Neural cell (in vitro differentiated cells): ENCODE measurements at regions not wholly inside any gene's neighbourhood (a gene's known extent, or its start where the extent isn't known, plus 50 kb on each side); places are given as distances from the start of the nearest gene placed in this dataset.
"Not testable (repeated sequence)": the region's sequence is repeated elsewhere in the genome, so short reads cannot be mapped to it uniquely, and the experiment has no call there.

Source experiments
- H2AFZ ChIP-seq: fragments of 200-600, 300-800 bp; sonication (generic), shearing (Covaris generic); 2 replicates; pipeline ENCODE4 v1.6.0; 2014; ENCODE audit warnings: low read depth, mild to moderate bottlenecking, antibody characterized with exemption, low read length, moderate library complexity
- H3F3A ChIP-seq: fragments of 200-600 bp; shearing (Covaris generic); 2 replicates; pipeline ENCODE4 v1.6.1; 2016; ENCODE audit warnings: mild to moderate bottlenecking, moderate library complexity, mixed read lengths, antibody characterized with exemption, low read length; ENCODE audit not compliant: insufficient read depth, poor library complexity, severe bottlenecking
- H3K27ac ChIP-seq: fragments of 200-600, 300-800 bp; sonication (generic), shearing (Covaris generic); 2 replicates; pipeline ENCODE4 v1.5.1; 2014; ENCODE audit warnings: mild to moderate bottlenecking, low read length, moderate library complexity
- H3K27me3 ChIP-seq: fragments of 300-800, 200-600 bp; sonication (generic), shearing (Covaris generic); 2 replicates; pipeline ENCODE4 v1.6.0; 2014; ENCODE audit warnings: mild to moderate bottlenecking, low read depth, low read length, moderate library complexity; ENCODE audit not compliant: insufficient read depth
- H3K36me3 ChIP-seq: fragments of 300-800, 200-600 bp; sonication (generic), shearing (Covaris generic); 2 replicates; pipeline ENCODE4 v1.5.1; 2014; ENCODE audit warnings: mild to moderate bottlenecking, antibody characterized with exemption, low read length, moderate library complexity; ENCODE audit not compliant: insufficient read depth
- H3K4me2 ChIP-seq: fragments of 300-800, 200-600 bp; sonication (generic), shearing (Covaris generic); 2 replicates; pipeline ENCODE4 v1.6.0; 2014; ENCODE audit warnings: mild to moderate bottlenecking, low read length
- H3K4me3 ChIP-seq: fragments of 300-800, 200-600 bp; sonication (generic), shearing (Covaris generic); 2 replicates; pipeline ENCODE4 v1.5.1; 2014; ENCODE audit warnings: mild to moderate bottlenecking, low read length, moderate library complexity
- H3K79me2 ChIP-seq: fragments of 200-600 bp; shearing (Covaris generic); replicated peaks from 2 replicates; pipeline ENCODE4 v1.6.0; 2014; ENCODE audit warnings: mild to moderate bottlenecking, low read length, moderate library complexity; ENCODE audit not compliant: insufficient read depth
- H3K9ac ChIP-seq: fragments of 300-800, 200-600 bp; sonication (generic), shearing (Covaris generic); 2 replicates; pipeline ENCODE4 v1.6.1; 2016; ENCODE audit warnings: mild to moderate bottlenecking, low read length, mixed read lengths
- H3K9me2 ChIP-seq: fragments of 200-600 bp; shearing (Covaris generic); 2 replicates; pipeline ENCODE4 v1.6.1; 2016; ENCODE audit warnings: mild to moderate bottlenecking, low read length, mixed read lengths; ENCODE audit not compliant: insufficient read depth
- H3K9me3 ChIP-seq: fragments of 200-600, 300-800 bp; sonication (generic), shearing (Covaris generic); 2 replicates; pipeline ENCODE4 v1.6.1; 2016; ENCODE audit warnings: mild to moderate bottlenecking, mixed run types, low read length, moderate library complexity, mixed read lengths
- H4K20me1 ChIP-seq: fragments of 200-600 bp; shearing (Covaris generic); 2 replicates; pipeline ENCODE4 v1.6.1; 2016; ENCODE audit warnings: mild to moderate bottlenecking, mixed run types; ENCODE audit not compliant: insufficient read depth
- EP300 ChIP-seq: fragments of 450-650 bp; conservative IDR thresholded peaks from 2 replicates; pipeline ENCODE4 v1.6.1; 2014; ENCODE audit warnings: antibody characterized with exemption, mild to moderate bottlenecking, moderate library complexity; ENCODE audit not compliant: poor library complexity, severe bottlenecking
- EZH2 ChIP-seq: fragments of 200-600, 300-800 bp; shearing (Covaris generic), sonication (generic); IDR thresholded peaks from 2 replicates; pipeline ENCODE4 v1.6.1; 2014; ENCODE audit warnings: antibody characterized with exemption, low read length, borderline replicate concordance, mild to moderate bottlenecking; ENCODE audit not compliant: insufficient read depth, poor library complexity, severe bottlenecking
- MXI1 ChIP-seq: fragments of 450-650 bp; conservative IDR thresholded peaks from 2 replicates; pipeline ENCODE4 v1.6.1; 2014; ENCODE audit warnings: antibody characterized with exemption, mild to moderate bottlenecking; ENCODE audit not compliant: poor library complexity, severe bottlenecking
- POLR2AphosphoS5 ChIP-seq: IDR thresholded peaks from 2 replicates; pipeline ENCODE4 v1.6.1; 2012
- RAD21 ChIP-seq: fragments of 450-650 bp; conservative IDR thresholded peaks from 2 replicates; pipeline ENCODE4 v1.6.1; 2014; ENCODE audit warnings: antibody characterized with exemption, mild to moderate bottlenecking, moderate library complexity
- SMC3 ChIP-seq: fragments of 450-650 bp; conservative IDR thresholded peaks from 2 replicates; pipeline ENCODE4 v1.6.1; 2014; ENCODE audit warnings: antibody characterized with exemption, mild to moderate bottlenecking, moderate library complexity; ENCODE audit not compliant: poor library complexity
- TAF1 ChIP-seq: IDR thresholded peaks from 2 replicates; pipeline ENCODE4 v1.6.1; 2012; ENCODE audit warnings: low read depth
- TF ChIP-seq, protein P1 (sequence below): IDR thresholded peaks from 2 replicates; pipeline ENCODE4 v1.6.1; 2012; ENCODE audit warnings: borderline replicate concordance
- TF ChIP-seq, protein P2 (sequence below): fragments of 450-650 bp; IDR thresholded peaks from 2 replicates; pipeline ENCODE4 v1.5.1; 2014; ENCODE audit warnings: antibody characterized with exemption, mild to moderate bottlenecking, moderate library complexity; ENCODE audit not compliant: poor library complexity, severe bottlenecking

DNA sequence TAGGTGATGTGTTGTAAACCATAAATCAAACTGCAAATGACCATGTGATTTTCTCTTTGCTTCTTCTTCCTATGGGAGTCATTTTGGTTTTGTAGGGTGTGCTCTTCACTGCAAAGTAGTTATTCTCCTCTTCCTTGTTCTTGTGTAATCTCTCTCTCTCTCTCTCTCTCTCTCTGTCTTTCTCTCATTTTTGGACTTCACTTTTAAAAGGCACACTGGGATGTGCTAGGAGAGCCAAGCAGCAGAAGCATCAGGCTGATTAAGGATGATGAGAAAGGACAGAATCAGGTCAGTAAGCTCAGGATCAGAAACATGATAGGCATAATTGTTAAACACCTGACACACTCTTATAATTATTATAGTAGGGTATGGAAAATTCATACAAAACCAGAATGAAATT lies 505.3 kb upstream of the ZNF608 start:
- Histone ChIP-seq H3K27ac (no peak overlapping the region), H3K4me3 (no peak overlapping the region), H3K9me3 (no peaks in the 10 kb centered on the region), H2AFZ (no peak overlapping the region), H3F3A (no peaks in the 10 kb centered on the region), H3K4me2 (no peak overlapping the region), H3K9ac (no peak overlapping the region), H4K20me1 (no peaks in the 10 kb centered on the region), H3K9me2 (no peaks in the 10 kb centered on the region), H3K36me3 (no peaks in the 10 kb centered on the region), H3K27me3 (no peaks in the 10 kb centered on the region), H3K79me2 (no peaks in the 10 kb centered on the region)
- TF ChIP-seq, protein P1, sequence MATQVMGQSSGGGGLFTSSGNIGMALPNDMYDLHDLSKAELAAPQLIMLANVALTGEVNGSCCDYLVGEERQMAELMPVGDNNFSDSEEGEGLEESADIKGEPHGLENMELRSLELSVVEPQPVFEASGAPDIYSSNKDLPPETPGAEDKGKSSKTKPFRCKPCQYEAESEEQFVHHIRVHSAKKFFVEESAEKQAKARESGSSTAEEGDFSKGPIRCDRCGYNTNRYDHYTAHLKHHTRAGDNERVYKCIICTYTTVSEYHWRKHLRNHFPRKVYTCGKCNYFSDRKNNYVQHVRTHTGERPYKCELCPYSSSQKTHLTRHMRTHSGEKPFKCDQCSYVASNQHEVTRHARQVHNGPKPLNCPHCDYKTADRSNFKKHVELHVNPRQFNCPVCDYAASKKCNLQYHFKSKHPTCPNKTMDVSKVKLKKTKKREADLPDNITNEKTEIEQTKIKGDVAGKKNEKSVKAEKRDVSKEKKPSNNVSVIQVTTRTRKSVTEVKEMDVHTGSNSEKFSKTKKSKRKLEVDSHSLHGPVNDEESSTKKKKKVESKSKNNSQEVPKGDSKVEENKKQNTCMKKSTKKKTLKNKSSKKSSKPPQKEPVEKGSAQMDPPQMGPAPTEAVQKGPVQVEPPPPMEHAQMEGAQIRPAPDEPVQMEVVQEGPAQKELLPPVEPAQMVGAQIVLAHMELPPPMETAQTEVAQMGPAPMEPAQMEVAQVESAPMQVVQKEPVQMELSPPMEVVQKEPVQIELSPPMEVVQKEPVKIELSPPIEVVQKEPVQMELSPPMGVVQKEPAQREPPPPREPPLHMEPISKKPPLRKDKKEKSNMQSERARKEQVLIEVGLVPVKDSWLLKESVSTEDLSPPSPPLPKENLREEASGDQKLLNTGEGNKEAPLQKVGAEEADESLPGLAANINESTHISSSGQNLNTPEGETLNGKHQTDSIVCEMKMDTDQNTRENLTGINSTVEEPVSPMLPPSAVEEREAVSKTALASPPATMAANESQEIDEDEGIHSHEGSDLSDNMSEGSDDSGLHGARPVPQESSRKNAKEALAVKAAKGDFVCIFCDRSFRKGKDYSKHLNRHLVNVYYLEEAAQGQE, result no peak
- TF ChIP-seq, protein P2, sequence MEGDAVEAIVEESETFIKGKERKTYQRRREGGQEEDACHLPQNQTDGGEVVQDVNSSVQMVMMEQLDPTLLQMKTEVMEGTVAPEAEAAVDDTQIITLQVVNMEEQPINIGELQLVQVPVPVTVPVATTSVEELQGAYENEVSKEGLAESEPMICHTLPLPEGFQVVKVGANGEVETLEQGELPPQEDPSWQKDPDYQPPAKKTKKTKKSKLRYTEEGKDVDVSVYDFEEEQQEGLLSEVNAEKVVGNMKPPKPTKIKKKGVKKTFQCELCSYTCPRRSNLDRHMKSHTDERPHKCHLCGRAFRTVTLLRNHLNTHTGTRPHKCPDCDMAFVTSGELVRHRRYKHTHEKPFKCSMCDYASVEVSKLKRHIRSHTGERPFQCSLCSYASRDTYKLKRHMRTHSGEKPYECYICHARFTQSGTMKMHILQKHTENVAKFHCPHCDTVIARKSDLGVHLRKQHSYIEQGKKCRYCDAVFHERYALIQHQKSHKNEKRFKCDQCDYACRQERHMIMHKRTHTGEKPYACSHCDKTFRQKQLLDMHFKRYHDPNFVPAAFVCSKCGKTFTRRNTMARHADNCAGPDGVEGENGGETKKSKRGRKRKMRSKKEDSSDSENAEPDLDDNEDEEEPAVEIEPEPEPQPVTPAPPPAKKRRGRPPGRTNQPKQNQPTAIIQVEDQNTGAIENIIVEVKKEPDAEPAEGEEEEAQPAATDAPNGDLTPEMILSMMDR, result no peak
- TF ChIP-seq SMC3 (no peak), RAD21 (no peak), EP300 (no peak), TAF1 (no peak), EZH2 (no peak)

DNA sequence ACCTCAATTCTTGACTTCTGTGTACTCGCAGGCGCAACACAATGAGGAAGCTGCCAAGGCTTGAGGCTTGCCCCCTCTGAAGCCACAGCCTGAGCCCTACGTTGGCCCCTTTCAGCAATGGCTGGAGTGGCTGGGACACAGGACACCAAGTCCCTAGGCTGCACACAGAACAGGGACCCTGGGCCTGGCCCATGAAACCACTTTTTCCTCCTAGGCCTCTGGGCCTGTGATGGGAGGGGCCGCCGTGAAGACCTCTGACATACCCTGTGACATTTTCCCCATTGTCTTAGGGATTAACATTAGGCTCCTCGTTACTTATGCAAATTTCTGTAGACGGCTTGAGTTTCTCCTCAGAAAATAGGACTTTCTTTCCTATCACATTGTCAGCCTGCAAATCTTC lies 507.2 kb upstream of the ZNF608 start:
- not testable (repeated sequence) for H3F3A ChIP-seq, H3K9me3 ChIP-seq, H3K36me3 ChIP-seq, H3K9me2 ChIP-seq, H3K4me3 ChIP-seq, H4K20me1 ChIP-seq, H3K27ac ChIP-seq, H3K79me2 ChIP-seq, H3K4me2 ChIP-seq, H3K9ac ChIP-seq, H3K27me3 ChIP-seq, H2AFZ ChIP-seq

GRCh38 chr5:125254267-125254666 lies 507.8 kb upstream of the ZNF608 start:
- H2AFZ ChIP-seq, result no peak overlapping the region
- no peaks in the 10 kb centered on the region for H3K9me2 ChIP-seq
- no peaks in the 10 kb centered on the region for H3K9me3 ChIP-seq
- H3K36me3 ChIP-seq, result no peaks in the 10 kb centered on the region
- no peaks in the 10 kb centered on the region for H3K27me3 ChIP-seq
- TF ChIP-seq SMC3 (no peak), MXI1 (no peak), EP300 (no peak), TAF1 (no peak), POLR2AphosphoS5 (no peak), RAD21 (no peak), EZH2 (no peak)
- TF ChIP-seq, protein P2, result no peak
- TF ChIP-seq, protein P1, result no peak
- no peak overlapping the region for H3K4me3 ChIP-seq
- no peaks in the 10 kb centered on the region for H4K20me1 ChIP-seq
- no peak overlapping the region for H3K27ac ChIP-seq
- H3K9ac ChIP-seq, result no peak overlapping the region
- no peak overlapping the region for H3K4me2 ChIP-seq
- no peaks in the 10 kb centered on the region for H3K79me2 ChIP-seq
- no peaks in the 10 kb centered on the region for H3F3A ChIP-seq
